ENCODE measurements at regions not wholly inside any gene's neighbourhood (a gene's known extent, or its start where the extent isn't known, plus 50 kb on each side); places are given as distances from the start of the nearest gene placed in this dataset.

- TF ChIP-seq CTCF (IDR thresholded peaks at IDR 0.05 in 4 of 5, conservative IDR thresholded peaks at IDR 0.05 in 1 of 5) (no peak), POLR2A (IDR thresholded peaks at IDR 0.05) (no peak)
Measured at GRCh38 chr2:8061219-8061618, 620.6 kb upstream of the ID2 start.
